Pancreas (tissue), 10 donors: ENCODE measurements at regions not wholly inside any gene's neighbourhood (a gene's known extent, or its start where the extent isn't known, plus 50 kb on each side); places are given as distances from the start of the nearest gene placed in this dataset.

Experiments
- ATAC-seq, 4 donors: fragments of 200-7000 bp; cut with Tn5 transposase; one replicate each; pipeline versions ENCODE4 v1.8.0 to v1.9.1; 2020; ENCODE audit warnings: mild to moderate bottlenecking in 4 of 4, moderate library complexity in 4 of 4
- DNase-seq, 6 donors: peaks; one replicate each; pipeline ENCODE4 v3.0.0-alpha.2; 2020
- FAIRE-seq: peaks from 2 replicates; lab custom pipeline; 2012; peaks lifted over from hg19 to GRCh38; lab: Jason Lieb, UNC
- H3K27ac ChIP-seq, 4 donors: fragments of 200-600 bp; sonication (generic); 1 replicate in 3 of 4; 2 replicates in 1 of 4; pipeline versions ENCODE4 v1.5.0 to v1.8.0; 2020
- H3K27me3 ChIP-seq, 4 donors: fragments of 200-600 bp; one replicate each; pipeline ENCODE4 v1.8.0; 2021
- H3K36me3 ChIP-seq, 3 donors: fragments of 200-600 bp; sonication (generic) in 1 of 3; one replicate each; pipeline versions ENCODE4 v1.5.0 to v1.8.0; 2020 to 2021
- H3K4me1 ChIP-seq, 3 donors: fragments of 200-600 bp; one replicate each; pipeline ENCODE4 v1.8.0; 2021
- H3K4me3 ChIP-seq, 4 donors: fragments of 200-600 bp; sonication (generic) in 2 of 4; one replicate each; pipeline versions ENCODE4 v1.5.0 to v1.8.0; 2020 to 2021
- H3K9me3 ChIP-seq, 4 donors: fragments of 200-600 bp; one replicate each; pipeline ENCODE4 v1.8.0; 2021
- WGBS, 2 donors: extraction: QIAGEN DNeasy Blood & Tissue Kit; methylation state at CpG; one replicate each; pipeline ENCODE4 v1.1.7; 2013; 5-methylcytosine and 5-hydroxymethylcytosine counted together
- intact Hi-C, 3 donors: fragments of 100-400 bp; cut with DNase I; formaldehyde crosslinking; loops; one replicate each; pipeline versions ENCODE4 v1.11.1 to v1.14.2; 2022
- TF ChIP-seq, protein P1 (sequence below), 4 donors: fragments of 200-600 bp; sonication (generic) in 3 of 4; IDR thresholded peaks; one replicate each; pipeline versions ENCODE4 v1.5.0 to v1.8.0; 2021; ENCODE audit warnings: antibody characterized with exemption in 4 of 4
- donor health status: healthy with polysubstance abuse.
- donor health status: DM: no; HTN: no; CAD: no; lungs with moderate emphysema.
- donor health status: DM: no; HTN: no; CAD: no.
- donor health status: control.
- donor health status: control.
- donor health status: Bipolar disorder and iron deficiency.
- donor health status: DM: yes; HTN: yes; CAD: no.
- donor health status: DM: no; HTN: no; CAD: no.
- donor health status: DM: no; HTN: no; CAD: no.
- donor health status: DM: yes; HTN: yes; CAD: no.

DNA sequence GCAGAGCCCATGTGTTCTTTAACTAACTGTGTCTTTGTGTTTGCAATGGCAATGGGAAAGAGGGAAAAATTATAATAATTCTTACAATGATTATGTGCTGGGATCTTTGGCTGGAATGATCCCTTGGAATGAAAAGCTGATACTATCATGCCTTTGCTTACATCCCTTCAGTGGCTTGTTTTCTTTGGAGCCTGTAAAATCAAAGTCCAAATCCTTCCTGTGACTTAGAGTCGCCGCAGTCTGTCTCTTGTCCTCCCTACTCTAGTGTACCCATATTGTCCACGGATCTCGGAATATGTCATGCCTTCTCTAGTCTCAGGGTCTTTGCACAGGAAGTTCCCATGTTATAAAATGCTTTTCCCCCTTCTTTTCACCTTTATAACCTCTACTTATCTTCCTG, 111.7 kb upstream of the MAF start:
- no peak for FAIRE-seq
- no peak overlapping the region for H3K4me3 ChIP-seq
- TF ChIP-seq, protein P1, sequence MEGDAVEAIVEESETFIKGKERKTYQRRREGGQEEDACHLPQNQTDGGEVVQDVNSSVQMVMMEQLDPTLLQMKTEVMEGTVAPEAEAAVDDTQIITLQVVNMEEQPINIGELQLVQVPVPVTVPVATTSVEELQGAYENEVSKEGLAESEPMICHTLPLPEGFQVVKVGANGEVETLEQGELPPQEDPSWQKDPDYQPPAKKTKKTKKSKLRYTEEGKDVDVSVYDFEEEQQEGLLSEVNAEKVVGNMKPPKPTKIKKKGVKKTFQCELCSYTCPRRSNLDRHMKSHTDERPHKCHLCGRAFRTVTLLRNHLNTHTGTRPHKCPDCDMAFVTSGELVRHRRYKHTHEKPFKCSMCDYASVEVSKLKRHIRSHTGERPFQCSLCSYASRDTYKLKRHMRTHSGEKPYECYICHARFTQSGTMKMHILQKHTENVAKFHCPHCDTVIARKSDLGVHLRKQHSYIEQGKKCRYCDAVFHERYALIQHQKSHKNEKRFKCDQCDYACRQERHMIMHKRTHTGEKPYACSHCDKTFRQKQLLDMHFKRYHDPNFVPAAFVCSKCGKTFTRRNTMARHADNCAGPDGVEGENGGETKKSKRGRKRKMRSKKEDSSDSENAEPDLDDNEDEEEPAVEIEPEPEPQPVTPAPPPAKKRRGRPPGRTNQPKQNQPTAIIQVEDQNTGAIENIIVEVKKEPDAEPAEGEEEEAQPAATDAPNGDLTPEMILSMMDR (IDR thresholded peaks at IDR 0.05): no peak
- DNase-seq: no peak
- H3K27me3 ChIP-seq: no peaks in the 10 kb centered on the region
- ATAC-seq: peak in 1 of 4 donors; percentile 34
- WGBS, 2 donors: 45 to 57% methylated on average over 4 of the region's 4 CpGs
- H3K4me1 ChIP-seq: peaks cover 0 to 23% (median 20%) of the 10 kb centered on the region in 3 donors
- no peaks in the 10 kb centered on the region for H3K36me3 ChIP-seq
- no peak overlapping the region for H3K27ac ChIP-seq
- H3K9me3 ChIP-seq: no peaks in the 10 kb centered on the region
- intact Hi-C loops: no loop called here

DNA sequence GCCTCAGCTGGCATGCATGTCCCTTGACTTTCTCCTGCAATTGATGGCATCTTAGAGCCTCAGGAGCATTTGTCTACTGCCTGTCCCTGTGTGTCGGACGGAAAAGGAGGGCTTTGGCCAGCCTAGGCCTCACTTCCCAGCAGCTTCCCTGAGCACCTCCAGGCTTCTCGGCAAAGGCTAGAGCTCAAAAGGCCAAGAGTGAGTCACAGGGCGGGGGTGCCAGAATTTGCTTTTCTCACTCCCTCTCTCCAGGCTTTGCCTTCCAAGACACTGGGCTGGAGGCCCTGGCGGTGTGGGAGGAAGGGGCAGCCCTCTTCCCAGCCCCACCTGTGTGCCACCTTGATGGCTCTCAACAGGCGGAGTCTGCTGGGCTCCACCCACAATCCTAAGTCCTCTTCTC, 107.3 kb upstream of the MAF start:
- Histone ChIP-seq H3K27me3 (no peaks in the 10 kb centered on the region), H3K27ac (no peak overlapping the region), H3K36me3 (no peaks in the 10 kb centered on the region), H3K9me3 (no peaks in the 10 kb centered on the region), H3K4me1 (no peaks in the 10 kb centered on the region), H3K4me3 (no peak overlapping the region)
- DNase-seq (peak in 2 of 6 donors; percentile 14 to 20), FAIRE-seq (no peak), ATAC-seq (peak in 3 of 4 donors; percentile 36 to 76 (median 62))
- intact Hi-C loops: no loop called here
- TF ChIP-seq, protein P1 (IDR thresholded peaks at IDR 0.05): no peak
- 88 to 91% methylated on average over 6 of the region's 6 CpGs for WGBS, 2 donors

- WGBS, 2 donors: 93 to 97% methylated on average over 1 of the region's 1 CpG
- H3K4me3 ChIP-seq: no peak overlapping the region
- no peaks in the 10 kb centered on the region for H3K27me3 ChIP-seq
- no peak overlapping the region for H3K27ac ChIP-seq
- ATAC-seq: no peak
- FAIRE-seq: no peak
- H3K9me3 ChIP-seq: no peaks in the 10 kb centered on the region
- no peaks in the 10 kb centered on the region for H3K36me3 ChIP-seq
- intact Hi-C loops: no loop called here
- no peak for DNase-seq
- H3K4me1 ChIP-seq: no peaks in the 10 kb centered on the region
- TF ChIP-seq, protein P1 (IDR thresholded peaks at IDR 0.05): no peak
These were observed 102.5 kb upstream of the MAF start for GRCh38 chr16:79703066-79703465.

GRCh38 chr16:79698341-79698753, 97.8 kb upstream of the MAF start:
- Histone ChIP-seq H3K27ac (no peak overlapping the region), H3K27me3 (no peaks in the 10 kb centered on the region), H3K9me3 (no peaks in the 10 kb centered on the region), H3K36me3 (no peaks in the 10 kb centered on the region), H3K4me1 (no peaks in the 10 kb centered on the region), H3K4me3 (no peak overlapping the region)
- ATAC-seq (peak in 3 of 4 donors; percentile 45 to 61 (median 56)), DNase-seq (no peak), FAIRE-seq (no peak)
- intact Hi-C loops: no loop called here
- TF ChIP-seq, protein P1 (IDR thresholded peaks at IDR 0.05): no peak
- WGBS, 2 donors: 30 to 34% methylated on average over 5 of the region's 5 CpGs

DNA sequence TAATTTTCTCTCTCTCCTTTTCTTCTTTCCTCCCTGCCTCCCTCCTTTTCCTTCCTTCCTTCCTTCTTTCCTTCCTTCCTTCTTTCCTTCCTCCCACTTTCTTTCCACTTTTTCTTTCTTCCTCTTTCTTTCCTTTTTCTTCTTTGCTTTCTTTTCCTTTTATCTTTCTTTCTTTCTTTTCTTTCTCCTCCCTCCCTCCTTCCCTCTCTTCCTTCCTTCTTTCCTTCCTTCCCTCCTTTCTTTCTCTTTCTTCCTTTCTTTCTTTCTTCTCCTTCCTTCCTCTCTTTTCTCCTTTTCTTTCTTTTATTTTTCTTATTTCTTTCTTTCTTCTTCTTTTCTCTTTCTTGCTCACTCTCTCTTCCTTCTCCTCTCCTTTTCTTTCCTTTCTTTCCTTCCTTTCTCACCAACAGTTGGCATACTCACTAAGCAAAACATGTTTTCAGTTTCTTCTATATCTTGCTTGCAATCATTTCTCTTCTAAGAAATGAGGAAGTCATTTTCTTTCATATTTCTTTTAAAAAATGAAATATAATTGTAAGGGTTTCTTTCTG, 97.1 kb upstream of the MAF start:
- Histone ChIP-seq H3K9me3 (no peaks in the 10 kb centered on the region), H3K36me3 (no peaks in the 10 kb centered on the region), H3K27me3 (no peaks in the 10 kb centered on the region), H3K4me1 (no peaks in the 10 kb centered on the region), H3K4me3 (no peak overlapping the region), H3K27ac (no peak overlapping the region)
- TF ChIP-seq, protein P1 (IDR thresholded peaks at IDR 0.05): no peak
- intact Hi-C loops: no loop called here
- ATAC-seq (no peak), DNase-seq (no peak), FAIRE-seq (no peak)
